ENCODE measurements at regions not wholly inside any gene's neighbourhood (a gene's known extent, or its start where the extent isn't known, plus 50 kb on each side); places are given as distances from the start of the nearest gene placed in this dataset.
"Not testable (repeated sequence)": the region's sequence is repeated elsewhere in the genome, so short reads cannot be mapped to it uniquely, and the experiment has no call there.

- peak; percentile 47 for TF ChIP-seq CTCF (conservative IDR thresholded peaks at IDR 0.05; ENCODE audit: low read depth, low read length)
- DNase-seq (ENCODE audit: low read depth) = no peak
- no peak overlapping the region for H3K4me3 ChIP-seq (ENCODE audit: low read depth, low read length)
These were observed 360.6 kb downstream of the FAM72C start for GRCh38 chr1:143611159-143611558.

DNA sequence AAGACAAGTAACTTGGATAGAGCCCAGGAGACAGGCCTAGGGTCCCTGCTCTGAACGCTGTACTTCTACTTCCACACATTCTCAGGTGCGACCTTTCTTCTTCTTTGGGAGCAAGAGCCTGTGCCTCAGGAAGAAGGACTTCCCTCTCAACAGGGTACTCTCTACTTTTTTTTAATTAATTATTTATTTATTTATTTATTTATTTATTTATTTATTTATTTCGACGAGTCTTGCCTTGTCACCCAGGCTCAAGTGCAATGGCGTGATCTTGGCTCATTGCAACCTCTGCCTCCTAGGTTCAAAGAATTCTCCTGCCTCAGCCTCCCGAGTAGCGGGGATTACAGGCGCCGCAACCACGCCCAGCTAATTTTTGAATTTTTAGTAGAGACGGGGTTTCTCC lies 361.6 kb downstream of the FAM72C start:
- TF ChIP-seq CTCF (conservative IDR thresholded peaks at IDR 0.05; ENCODE audit: low read depth, low read length) = no peak
- no peak overlapping the region for H3K4me3 ChIP-seq (ENCODE audit: low read depth, low read length)
- no peak for DNase-seq (ENCODE audit: low read depth)

DNA sequence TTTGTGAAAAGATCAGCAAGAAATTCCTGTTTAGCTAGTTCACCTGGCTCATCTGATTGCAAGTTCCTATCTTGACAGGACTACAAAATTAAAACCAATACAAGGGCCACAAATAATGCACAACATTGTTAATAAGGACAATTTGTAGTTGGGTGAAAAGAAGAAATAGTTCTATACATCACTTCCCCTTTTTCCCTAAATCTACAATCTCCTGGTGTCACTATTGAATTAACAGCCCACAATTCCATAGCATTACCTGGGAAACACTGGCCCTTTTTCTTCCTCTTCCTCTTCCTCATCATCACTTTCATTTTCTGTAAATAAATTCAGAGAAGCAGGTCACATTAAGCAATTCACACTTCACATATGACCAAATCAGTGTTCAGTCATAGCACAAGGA lies 366.9 kb downstream of the FAM72C start:
- no peak for TF ChIP-seq CTCF (conservative IDR thresholded peaks at IDR 0.05; ENCODE audit: low read depth, low read length)
- no peak for DNase-seq (ENCODE audit: low read depth)
- H3K4me3 ChIP-seq (ENCODE audit: low read depth, low read length) = no peak overlapping the region

- no peak for TF ChIP-seq CTCF (conservative IDR thresholded peaks at IDR 0.05; ENCODE audit: low read depth, low read length)
- H3K4me3 ChIP-seq (ENCODE audit: low read depth, low read length) = no peak overlapping the region
- no peak for DNase-seq (ENCODE audit: low read depth)
These were observed 387.3 kb downstream of the FAM72C start for GRCh38 chr1:143584508-143584907.

DNA sequence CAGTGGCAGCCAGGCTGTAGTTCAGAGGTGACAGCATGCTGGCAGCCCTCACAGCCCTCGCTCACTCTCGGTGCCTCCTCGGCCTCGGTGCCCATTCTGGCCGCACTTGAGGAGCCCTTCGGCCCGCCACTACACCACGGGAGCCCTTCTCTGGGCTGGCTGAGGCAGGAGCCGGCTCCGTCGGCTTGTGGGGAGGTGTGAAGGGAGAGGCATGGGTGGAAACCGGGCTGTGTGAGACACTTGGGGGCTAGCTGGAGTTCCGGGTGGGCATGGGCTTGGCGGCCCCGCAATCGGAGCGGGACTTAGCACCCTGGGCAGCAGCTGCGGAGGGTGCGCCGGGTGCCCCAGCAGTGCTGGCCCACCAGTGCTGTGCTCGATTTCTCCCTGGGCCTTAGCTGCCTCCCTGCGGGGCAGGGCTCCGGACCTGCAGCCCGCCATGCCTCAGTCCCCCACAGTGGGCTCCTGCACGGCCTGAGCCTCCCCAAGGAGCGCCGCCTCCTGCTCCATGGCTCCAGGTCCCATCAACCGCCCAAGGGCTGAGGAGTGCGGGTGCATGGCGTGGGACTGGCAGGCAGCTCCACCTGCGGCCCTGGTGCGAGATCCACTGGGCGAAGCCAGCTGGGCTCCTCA lies 396.8 kb downstream of the FAM72C start:
- TF ChIP-seq CTCF (conservative IDR thresholded peaks at IDR 0.05; ENCODE audit: low read depth, low read length) = no peak

DNA sequence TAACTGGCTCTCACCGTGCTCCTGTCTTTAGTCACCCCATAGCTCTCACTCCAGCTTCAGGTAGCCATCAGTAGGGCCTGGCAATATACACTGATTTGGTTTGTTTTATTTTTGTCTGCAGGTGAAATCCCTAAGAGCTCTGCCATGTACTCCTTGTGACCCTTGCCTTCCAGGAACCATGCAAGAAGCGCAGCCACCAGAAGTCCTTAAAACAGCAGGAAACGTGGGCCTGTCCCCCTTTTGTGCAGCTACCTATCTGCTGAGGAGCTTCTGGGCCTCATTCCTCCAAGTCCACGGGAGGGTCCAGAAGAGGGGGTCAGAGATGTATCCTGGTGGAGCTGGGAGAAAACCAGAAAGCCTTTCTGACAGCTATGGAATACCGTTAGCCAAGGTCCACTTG lies 399.1 kb downstream of the FAM72C start:
- H3K4me3 ChIP-seq (ENCODE audit: low read depth, low read length); DNase-seq (ENCODE audit: low read depth): not testable (repeated sequence)

More for the DNA sequence above, 396.8 kb downstream of the FAM72C start:
- no peak overlapping the region for H3K4me3 ChIP-seq (ENCODE audit: low read depth, low read length)
- DNase-seq (ENCODE audit: low read depth) = no peak

DNA sequence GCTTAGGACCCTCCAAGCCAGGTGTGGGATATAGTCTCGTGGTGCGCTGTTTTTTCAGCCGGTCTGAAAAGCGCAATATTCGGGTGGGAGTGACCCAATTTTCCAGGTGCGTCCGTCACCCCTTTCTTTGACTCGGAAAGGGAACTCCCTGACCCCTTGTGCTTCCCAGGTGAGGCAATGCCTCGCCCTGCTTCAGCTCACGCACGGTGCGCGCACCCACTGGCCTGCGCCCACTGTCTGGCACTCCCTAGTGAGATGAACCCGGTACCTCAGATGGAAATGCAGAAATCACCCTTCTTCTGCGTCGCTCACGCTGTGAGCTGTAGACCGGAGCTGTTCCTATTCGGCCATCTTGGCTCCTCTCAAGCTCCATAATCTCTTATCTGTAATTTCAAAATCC lies 408.0 kb downstream of the FAM72C start:
- not testable (repeated sequence) for H3K4me3 ChIP-seq (ENCODE audit: low read depth, low read length); DNase-seq (ENCODE audit: low read depth)

DNA sequence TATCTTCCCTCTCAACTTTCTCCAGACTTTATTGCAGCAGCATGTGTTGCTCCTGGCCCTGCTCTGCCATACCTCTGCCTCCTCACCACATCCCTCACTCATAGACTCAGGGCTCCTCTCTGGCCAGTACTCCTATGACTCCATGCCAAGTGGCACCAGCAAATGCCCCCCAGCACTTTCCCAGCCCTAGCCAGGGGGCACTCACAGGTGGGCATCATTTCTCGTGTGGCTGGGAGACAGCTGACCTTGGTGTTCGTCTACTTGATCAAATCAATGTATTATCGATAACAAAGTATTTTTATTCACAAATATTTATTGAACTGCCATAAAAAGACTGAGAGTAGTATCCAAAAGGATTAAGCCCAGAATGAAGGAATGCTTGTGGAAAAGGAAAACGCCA lies 418.2 kb downstream of the FAM72C start:
- no peak for TF ChIP-seq CTCF (conservative IDR thresholded peaks at IDR 0.05; ENCODE audit: low read depth, low read length)
- H3K4me3 ChIP-seq (ENCODE audit: low read depth, low read length) = no peak overlapping the region
- no peak for DNase-seq (ENCODE audit: low read depth)

GRCh38 chr1:143504703-143505102 lies 467.1 kb downstream of the FAM72C start:
- not testable (repeated sequence) for H3K4me3 ChIP-seq (ENCODE audit: low read depth, low read length); DNase-seq (ENCODE audit: low read depth)

DNA sequence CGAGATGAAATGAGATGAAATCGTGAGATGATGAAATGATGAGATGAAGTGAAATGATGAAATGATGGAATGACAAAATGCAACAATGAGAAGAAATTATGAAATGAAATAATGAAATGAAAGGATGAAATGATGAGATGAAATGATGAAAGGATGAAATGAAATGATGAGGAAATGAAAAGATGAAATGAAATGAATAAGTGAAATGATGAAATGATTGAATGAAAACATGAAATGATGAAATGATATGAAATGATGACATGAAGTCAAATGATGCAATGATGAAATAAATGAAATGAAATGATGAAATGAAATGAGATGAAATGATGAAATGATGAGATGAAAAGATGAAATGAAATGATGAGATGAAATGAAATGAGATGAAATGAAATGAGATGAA lies 467.7 kb downstream of the FAM72C start:
- DNase-seq (ENCODE audit: low read depth); H3K4me3 ChIP-seq (ENCODE audit: low read depth, low read length): not testable (repeated sequence)

DNA sequence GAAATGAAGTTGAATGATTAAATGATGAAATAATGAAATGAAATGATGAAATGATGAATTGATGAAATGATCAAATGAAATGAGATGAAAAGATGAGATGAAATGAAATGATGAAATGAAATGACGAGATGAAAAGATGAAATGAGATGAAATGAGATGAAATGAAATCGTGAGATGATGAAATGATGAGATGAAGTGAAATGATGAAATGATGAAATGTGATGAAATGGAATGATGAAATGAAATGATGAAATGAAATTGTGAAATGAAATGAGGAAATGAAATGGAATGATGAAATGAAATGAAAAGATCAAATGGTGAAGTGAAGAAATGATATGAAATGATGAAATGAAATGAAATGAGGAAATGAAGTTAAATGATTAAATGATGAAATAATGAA lies 468.7 kb downstream of the FAM72C start:
- not testable (repeated sequence) for DNase-seq (ENCODE audit: low read depth); H3K4me3 ChIP-seq (ENCODE audit: low read depth, low read length)

DNA sequence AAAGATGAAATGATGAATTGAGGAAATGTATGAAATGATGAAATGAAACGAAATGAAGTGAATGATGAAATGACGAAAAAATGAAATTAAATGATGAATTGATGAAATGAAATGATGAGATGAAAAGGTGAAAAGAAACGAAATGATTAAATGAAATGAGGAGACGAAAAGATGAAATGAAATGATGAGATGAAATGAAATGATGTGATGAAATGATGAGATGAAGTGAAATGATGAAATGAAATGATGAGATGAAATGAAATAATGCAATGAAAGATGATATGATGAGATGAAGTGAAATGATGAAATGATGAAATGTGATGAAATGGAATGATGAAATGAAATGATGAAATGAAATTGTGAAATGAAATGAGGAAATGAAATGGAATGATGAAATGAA lies 469.7 kb downstream of the FAM72C start:
- not testable (repeated sequence) for DNase-seq (ENCODE audit: low read depth); H3K4me3 ChIP-seq (ENCODE audit: low read depth, low read length)
